ENCODE measurements at regions not wholly inside any gene's neighbourhood (a gene's known extent, or its start where the extent isn't known, plus 50 kb on each side); places are given as distances from the start of the nearest gene placed in this dataset.

DNA sequence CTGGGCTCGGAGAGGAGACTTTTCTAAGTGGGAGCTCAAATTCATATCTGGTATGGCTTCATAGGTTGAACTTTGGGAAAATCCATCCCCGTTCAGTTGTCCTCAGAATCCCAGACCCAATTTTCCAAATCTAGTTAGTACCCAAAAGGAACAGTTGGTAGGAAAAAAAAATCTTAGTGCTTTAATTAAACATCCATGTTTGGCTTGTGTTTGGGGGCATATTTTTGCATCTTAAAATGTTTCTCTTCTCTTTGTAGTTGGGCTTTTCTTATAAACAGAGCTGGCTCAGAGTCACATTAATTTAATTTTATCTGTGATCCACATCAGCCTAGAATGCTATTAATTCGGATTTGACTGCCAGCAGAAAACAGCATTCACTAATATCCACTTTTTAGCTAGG, 165.9 kb downstream of the BUB3 start:
- intact Hi-C loops (cut with DNase I): no loop called here
- WGBS, 2 donors: 59 to 73% methylated on average over 3 of the region's 3 CpGs
- Histone ChIP-seq H3K4me3 (no peak overlapping the region), H3K4me1 (no peaks in the 10 kb centered on the region), H3K9me3 (no peaks in the 10 kb centered on the region), H3K27ac (no peak overlapping the region), H3K36me3 (no peaks in the 10 kb centered on the region), H3K27me3 (no peaks in the 10 kb centered on the region)
- no peak for DNase-seq
- TF ChIP-seq EP300 (IDR thresholded peaks at IDR 0.05) (no peak), POLR2AphosphoS5 (IDR thresholded peaks at IDR 0.05) (no peak), CTCF (IDR thresholded peaks at IDR 0.05) (no peak), POLR2A (IDR thresholded peaks at IDR 0.05) (no peak)

DNA sequence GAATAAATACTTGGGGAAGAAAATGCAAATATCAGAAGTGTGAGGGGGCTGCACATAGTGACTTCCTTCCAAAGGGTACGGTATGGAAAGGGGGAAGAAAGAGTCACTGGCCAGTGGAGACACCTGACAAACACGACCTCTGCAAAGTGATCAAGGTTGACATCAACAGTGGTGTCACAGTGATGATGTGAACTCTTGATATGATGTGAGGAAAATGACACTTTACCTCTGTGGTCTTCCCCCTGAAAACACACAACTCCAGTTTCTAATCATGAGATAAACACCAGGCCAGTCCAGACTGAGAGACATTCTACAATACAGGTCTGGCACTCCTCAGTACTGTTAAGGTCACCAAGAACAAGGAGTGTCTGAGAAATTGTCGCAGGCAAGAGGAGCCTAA, 169.7 kb downstream of the BUB3 start:
- no peaks in the 10 kb centered on the region for H3K27me3 ChIP-seq
- intact Hi-C loops (cut with DNase I): no loop called here
- WGBS, 2 donors: 72 to 79% methylated on average over 3 of the region's 3 CpGs
- no peaks in the 10 kb centered on the region for H3K9me3 ChIP-seq
- TF ChIP-seq CTCF (IDR thresholded peaks at IDR 0.05) (no peak), POLR2AphosphoS5 (IDR thresholded peaks at IDR 0.05) (no peak), EP300 (IDR thresholded peaks at IDR 0.05) (no peak), POLR2A (IDR thresholded peaks at IDR 0.05) (no peak)
- no peak overlapping the region for H3K4me3 ChIP-seq
- no peaks in the 10 kb centered on the region for H3K36me3 ChIP-seq
- H3K4me1 ChIP-seq: no peaks in the 10 kb centered on the region
- H3K27ac ChIP-seq: no peak overlapping the region
- DNase-seq: no peak

DNA sequence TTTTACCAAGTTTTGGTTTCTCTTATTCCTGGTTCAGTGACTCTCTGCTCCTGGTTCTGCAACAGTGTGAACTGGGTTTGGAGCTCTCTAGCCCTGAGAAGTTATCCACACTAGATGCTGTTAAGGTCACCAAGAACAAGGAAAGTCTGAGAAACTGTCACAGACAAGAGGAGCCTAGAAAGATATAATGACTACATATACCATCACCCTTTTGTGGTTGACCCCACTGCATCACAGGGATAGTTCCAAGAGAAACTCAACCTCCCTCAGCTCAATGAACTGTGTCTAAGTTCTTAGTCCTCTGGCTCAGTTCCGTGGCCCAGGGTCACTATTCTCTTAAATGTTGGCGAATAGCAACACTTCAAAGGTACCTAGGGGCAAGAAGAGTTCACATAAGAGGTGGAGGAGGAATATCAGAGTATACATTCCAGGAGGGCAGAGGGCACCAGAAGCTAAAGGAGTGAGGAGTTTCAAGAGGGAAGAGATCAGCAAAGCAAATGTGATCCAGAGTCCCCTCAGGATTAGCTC, 171.5 kb downstream of the BUB3 start:
- DNase-seq: no peak
- no peaks in the 10 kb centered on the region for H3K36me3 ChIP-seq
- no peak overlapping the region for H3K27ac ChIP-seq
- WGBS, 2 donors: 77 to 82% methylated on average over 2 of the region's 2 CpGs
- H3K9me3 ChIP-seq: no peaks in the 10 kb centered on the region
- intact Hi-C loops (cut with DNase I): no loop called here
- TF ChIP-seq CTCF (IDR thresholded peaks at IDR 0.05) (no peak), POLR2A (IDR thresholded peaks at IDR 0.05) (no peak), EP300 (IDR thresholded peaks at IDR 0.05) (no peak), POLR2AphosphoS5 (IDR thresholded peaks at IDR 0.05) (no peak)
- no peak overlapping the region for H3K4me3 ChIP-seq
- no peaks in the 10 kb centered on the region for H3K4me1 ChIP-seq
- H3K27me3 ChIP-seq: no peaks in the 10 kb centered on the region

DNA sequence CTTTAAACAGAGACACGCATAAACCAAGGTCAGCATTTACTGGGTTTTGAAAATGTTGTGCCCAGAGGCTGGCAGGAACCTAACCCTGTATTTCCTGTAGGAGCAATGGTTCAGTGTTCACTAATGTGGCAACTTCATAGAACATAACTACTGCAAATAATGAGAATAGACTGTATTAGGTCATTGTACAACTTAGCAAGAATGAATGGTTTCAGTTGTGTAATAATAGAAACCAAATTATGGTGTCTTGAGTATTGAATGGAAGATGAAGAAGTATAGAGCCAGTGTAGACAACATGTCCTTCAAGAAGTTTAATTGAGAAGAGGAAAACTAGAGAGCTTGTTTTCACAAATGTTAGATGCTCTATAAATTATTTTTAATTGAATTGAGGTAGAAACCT, 172.5 kb downstream of the BUB3 start:
- Histone ChIP-seq H3K4me3 (no peak overlapping the region), H3K27ac (no peak overlapping the region), H3K4me1 (no peaks in the 10 kb centered on the region), H3K9me3 (no peaks in the 10 kb centered on the region), H3K27me3 (no peaks in the 10 kb centered on the region), H3K36me3 (no peaks in the 10 kb centered on the region)
- no peak for DNase-seq
- no peak for TF ChIP-seq EP300 (IDR thresholded peaks at IDR 0.05)
- no peak for TF ChIP-seq POLR2AphosphoS5 (IDR thresholded peaks at IDR 0.05)
- 91 to 95% methylated on average over 1 of the region's 1 CpG for WGBS, 2 donors
- intact Hi-C loops (cut with DNase I): no loop called here

GRCh38 chr10:123327450-123327849, 173.2 kb downstream of the BUB3 start:
- Histone ChIP-seq H3K27me3 (no peaks in the 10 kb centered on the region), H3K4me1 (no peaks in the 10 kb centered on the region), H3K4me3 (no peak overlapping the region), H3K27ac (no peak overlapping the region), H3K9me3 (no peaks in the 10 kb centered on the region), H3K36me3 (no peaks in the 10 kb centered on the region)
- intact Hi-C loops (cut with DNase I): no loop called here
- WGBS, 2 donors: 82 to 85% methylated on average over 1 of the region's 1 CpG
- no peak for DNase-seq
- TF ChIP-seq CTCF (IDR thresholded peaks at IDR 0.05) (no peak), EP300 (IDR thresholded peaks at IDR 0.05) (no peak), POLR2A (IDR thresholded peaks at IDR 0.05) (no peak), POLR2AphosphoS5 (IDR thresholded peaks at IDR 0.05) (no peak)

Measured in sigmoid colon (tissue), 6 donors.